SJSA1 (cell line): ENCODE measurements at regions not wholly inside any gene's neighbourhood (a gene's known extent, or its start where the extent isn't known, plus 50 kb on each side); places are given as distances from the start of the nearest gene placed in this dataset.

Source experiments
- DNase-seq, 2 experiments: peaks; one replicate each; pipeline ENCODE4 v3.0.0-alpha.2; 2015 to 2020; ENCODE audit warnings: low spot score in 2 of 2, low read depth in 1 of 2
- H3K27ac ChIP-seq: fragments of 250-450 bp; sonication (Bioruptor Pico); 2 replicates; pipeline ENCODE4 v1.5.1; 2020; ENCODE audit warnings: mild to moderate bottlenecking, moderate library complexity
- H3K27me3 ChIP-seq: fragments of 250-450 bp; sonication (Bioruptor Pico); replicated peaks from 2 replicates; pipeline ENCODE4 v1.5.1; 2020; ENCODE audit warnings: mild to moderate bottlenecking, moderate library complexity
- H3K36me3 ChIP-seq: fragments of 250-450 bp; sonication (Bioruptor Pico); 2 replicates; pipeline ENCODE4 v1.5.1; 2020; ENCODE audit warnings: mild to moderate bottlenecking
- H3K4me1 ChIP-seq: fragments of 250-450 bp; sonication (Bioruptor Pico); replicated peaks from 2 replicates; pipeline ENCODE4 v1.6.1; 2021; ENCODE audit warnings: mild to moderate bottlenecking
- H3K4me3 ChIP-seq: fragments of 250-450 bp; sonication (Bioruptor Pico); 2 replicates; pipeline ENCODE4 v1.5.1; 2020; ENCODE audit warnings: mild to moderate bottlenecking
- H3K9me3 ChIP-seq: fragments of 250-450 bp; sonication (Bioruptor Pico); replicated peaks from 2 replicates; pipeline ENCODE4 v1.5.1; 2020; ENCODE audit warnings: mild to moderate bottlenecking

DNA sequence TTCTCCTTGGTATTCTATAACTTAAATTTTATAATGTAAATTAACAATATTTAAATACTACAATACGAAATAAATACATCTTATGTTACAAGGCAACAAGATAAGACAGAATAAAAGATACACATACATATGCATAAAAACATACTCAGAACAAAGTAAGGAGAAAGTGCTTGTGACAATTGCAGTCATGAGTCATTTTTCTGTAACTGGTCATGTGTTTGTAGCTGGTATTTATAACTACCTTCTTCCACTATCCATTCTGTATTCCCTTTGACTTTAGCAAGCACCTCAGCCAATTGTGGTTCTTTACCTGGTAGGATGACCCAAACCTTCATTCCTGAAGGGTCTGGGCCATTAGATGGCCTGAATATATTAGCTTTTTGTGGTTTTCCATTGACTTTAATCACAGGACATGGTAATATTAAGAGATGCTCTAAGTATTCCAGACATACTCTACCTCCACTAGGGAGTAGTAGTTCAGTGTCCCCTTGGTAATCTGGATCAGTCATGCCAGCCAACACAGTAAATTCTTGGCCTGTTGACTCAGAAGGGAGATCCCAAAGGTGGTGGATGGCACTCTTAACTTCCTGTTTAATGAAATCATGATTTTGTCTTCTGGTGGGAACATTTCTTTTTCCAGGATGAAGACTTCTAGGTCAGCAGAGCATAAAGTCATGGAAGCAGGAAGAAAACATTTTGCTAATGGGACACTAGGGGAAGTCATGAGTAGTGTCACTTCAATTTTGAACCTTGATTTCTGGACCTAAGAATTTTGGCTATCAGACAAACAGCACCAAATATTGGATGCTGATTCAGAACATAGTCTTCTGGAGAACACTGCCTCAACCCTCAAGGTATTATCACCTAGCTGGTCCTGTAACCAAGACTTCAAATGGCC is 733.7 kb upstream of the IGFBP3 start:
- 0 out of 2 replicates have a peak, but pooled peaks cover 3% of the 10 kb centered on the region for H3K4me1 ChIP-seq
- no peak for DNase-seq
- no peaks in the 10 kb centered on the region for H3K27me3 ChIP-seq
- H3K9me3 ChIP-seq, result peaks cover 3% of the 10 kb centered on the region; the same call in 1 of the 2 replicates
- no peak overlapping the region for H3K4me3 ChIP-seq
- no peaks in the 10 kb centered on the region for H3K36me3 ChIP-seq
- H3K27ac ChIP-seq, result no peak overlapping the region

DNA sequence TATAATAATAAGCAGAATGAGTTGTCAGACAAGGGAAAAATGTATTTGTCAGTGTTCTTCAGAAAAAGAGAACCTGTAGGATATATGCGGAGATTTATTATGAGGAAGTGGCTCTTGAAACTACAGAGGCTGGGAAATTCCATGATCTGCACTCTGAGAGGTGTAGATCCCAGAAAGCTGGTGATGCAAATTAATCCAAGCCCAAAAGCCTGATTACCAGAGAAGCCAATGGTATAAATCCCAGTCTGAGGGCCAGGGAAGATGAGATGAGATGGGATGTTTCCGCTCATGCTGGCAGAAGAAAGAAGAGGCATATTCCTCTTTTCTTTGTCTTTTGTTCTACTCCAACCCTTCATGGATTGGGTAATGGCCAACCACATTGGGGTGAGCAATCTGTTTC is 732.8 kb upstream of the IGFBP3 start:
- Histone ChIP-seq H3K4me3 (no peak overlapping the region), H3K9me3 (peaks cover 3% of the 10 kb centered on the region; the same call in 1 of the 2 replicates), H3K4me1 (0 out of 2 replicates have a peak, but pooled peaks cover 3% of the 10 kb centered on the region), H3K27ac (no peak overlapping the region), H3K36me3 (no peaks in the 10 kb centered on the region), H3K27me3 (no peaks in the 10 kb centered on the region)
- no peak for DNase-seq

DNA sequence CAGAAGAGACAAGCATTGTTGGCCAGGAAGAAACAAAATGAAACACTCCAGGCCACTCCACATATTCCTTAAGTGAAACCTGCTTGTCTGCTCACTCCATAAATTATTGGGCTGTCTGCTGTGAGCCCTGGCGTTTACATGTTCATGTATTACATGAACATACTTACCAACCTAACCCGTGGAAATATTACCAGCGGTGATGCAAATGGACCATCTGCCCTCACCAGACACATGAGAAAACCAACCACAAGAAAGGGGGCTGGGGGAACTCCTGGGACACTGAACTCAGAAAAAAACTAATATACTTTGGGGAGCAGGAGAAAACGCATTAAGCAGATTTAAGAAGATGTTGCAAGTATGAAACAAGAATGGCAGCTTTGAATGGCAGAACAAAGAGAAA is 731.2 kb upstream of the IGFBP3 start:
- Histone ChIP-seq H3K4me1 (0 out of 2 replicates have a peak, but pooled peaks cover 3% of the 10 kb centered on the region), H3K36me3 (no peaks in the 10 kb centered on the region), H3K27ac (no peak overlapping the region), H3K4me3 (no peak overlapping the region), H3K9me3 (peaks cover 3% of the 10 kb centered on the region; the same call in 1 of the 2 replicates), H3K27me3 (no peaks in the 10 kb centered on the region)
- DNase-seq, result no peak

DNA sequence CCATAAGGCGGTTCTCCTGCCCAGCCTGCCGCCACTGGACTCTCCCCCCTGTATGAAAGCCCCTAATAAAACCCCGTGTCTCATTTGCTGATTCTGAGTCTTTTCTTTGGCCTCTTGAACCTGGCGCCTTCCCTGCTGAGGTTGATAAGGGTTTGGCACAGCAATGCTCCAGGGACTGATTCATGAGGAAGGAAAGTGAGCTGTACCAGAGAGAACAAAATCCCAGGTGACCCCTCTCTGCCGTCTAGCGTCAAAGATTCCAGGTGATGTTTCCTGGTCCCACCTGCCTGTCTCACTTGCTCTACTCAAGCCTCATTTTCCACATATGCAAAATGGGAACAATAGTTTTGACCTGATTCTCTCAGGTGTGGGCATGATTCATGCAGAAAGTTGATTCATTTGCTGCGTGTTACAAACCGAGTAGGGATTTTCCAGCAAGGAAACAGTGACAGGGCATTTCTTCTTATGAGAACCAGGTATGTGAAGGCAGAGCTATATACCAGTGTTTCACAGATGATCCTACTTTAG is 730.6 kb upstream of the IGFBP3 start:
- no peak for DNase-seq
- Histone ChIP-seq H3K27ac (no peak overlapping the region), H3K36me3 (no peaks in the 10 kb centered on the region), H3K9me3 (peaks cover 3% of the 10 kb centered on the region; the same call in 1 of the 2 replicates), H3K4me1 (0 out of 2 replicates have a peak, but pooled peaks cover 3% of the 10 kb centered on the region), H3K27me3 (no peaks in the 10 kb centered on the region), H3K4me3 (no peak overlapping the region)

DNA sequence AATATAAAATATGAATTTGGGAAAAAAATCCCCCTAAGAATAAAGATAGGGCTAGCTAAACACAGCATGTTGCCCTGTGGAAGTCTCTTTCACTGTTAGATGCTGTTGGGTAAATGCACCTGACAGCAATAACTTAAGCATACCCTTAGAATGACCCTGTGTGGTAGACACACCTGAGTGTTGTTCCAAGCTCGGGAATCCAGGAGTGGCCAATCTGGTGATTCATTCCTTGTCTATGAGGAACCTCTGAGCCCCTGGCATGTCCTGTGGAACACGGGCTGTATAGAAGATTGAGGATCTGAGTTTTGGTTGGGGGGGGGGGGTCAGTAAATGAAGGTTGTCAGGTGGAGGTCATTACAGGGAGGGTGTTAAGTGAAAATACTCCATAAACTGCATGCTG is 730.0 kb upstream of the IGFBP3 start:
- 0 out of 2 replicates have a peak, but pooled peaks cover 3% of the 10 kb centered on the region for H3K4me1 ChIP-seq
- no peak for DNase-seq

DNA sequence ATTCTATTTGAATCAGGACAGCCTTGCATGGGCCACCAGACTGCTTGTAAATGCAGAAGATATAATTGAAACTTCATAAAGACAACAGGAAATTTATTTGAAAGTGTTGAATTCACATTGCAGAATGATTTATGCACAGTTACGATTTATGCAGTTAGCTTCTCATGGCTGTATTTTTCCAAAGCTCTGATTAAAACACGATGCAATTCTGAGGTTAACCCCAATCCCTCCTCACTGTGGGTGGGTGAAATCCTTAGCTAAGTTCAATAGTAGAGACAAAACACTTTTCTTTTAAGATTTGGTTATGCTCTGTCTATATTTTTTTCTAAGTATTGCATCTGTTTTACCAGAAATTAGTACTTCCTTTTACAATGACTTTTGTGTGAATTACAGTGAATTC is 728.8 kb upstream of the IGFBP3 start:
- Histone ChIP-seq H3K9me3 (no peaks in the 10 kb centered on the region), H3K4me3 (no peak overlapping the region), H3K4me1 (0 out of 2 replicates have a peak, but pooled peaks cover 3% of the 10 kb centered on the region), H3K27me3 (no peaks in the 10 kb centered on the region), H3K36me3 (no peaks in the 10 kb centered on the region), H3K27ac (no peak overlapping the region)
- DNase-seq, result no peak

More for the DNA sequence above, 730.0 kb upstream of the IGFBP3 start:
- Histone ChIP-seq H3K27me3 (no peaks in the 10 kb centered on the region), H3K4me3 (no peak overlapping the region), H3K36me3 (no peaks in the 10 kb centered on the region), H3K27ac (no peak overlapping the region), H3K9me3 (peaks cover 3% of the 10 kb centered on the region; the same call in 1 of the 2 replicates)

DNA sequence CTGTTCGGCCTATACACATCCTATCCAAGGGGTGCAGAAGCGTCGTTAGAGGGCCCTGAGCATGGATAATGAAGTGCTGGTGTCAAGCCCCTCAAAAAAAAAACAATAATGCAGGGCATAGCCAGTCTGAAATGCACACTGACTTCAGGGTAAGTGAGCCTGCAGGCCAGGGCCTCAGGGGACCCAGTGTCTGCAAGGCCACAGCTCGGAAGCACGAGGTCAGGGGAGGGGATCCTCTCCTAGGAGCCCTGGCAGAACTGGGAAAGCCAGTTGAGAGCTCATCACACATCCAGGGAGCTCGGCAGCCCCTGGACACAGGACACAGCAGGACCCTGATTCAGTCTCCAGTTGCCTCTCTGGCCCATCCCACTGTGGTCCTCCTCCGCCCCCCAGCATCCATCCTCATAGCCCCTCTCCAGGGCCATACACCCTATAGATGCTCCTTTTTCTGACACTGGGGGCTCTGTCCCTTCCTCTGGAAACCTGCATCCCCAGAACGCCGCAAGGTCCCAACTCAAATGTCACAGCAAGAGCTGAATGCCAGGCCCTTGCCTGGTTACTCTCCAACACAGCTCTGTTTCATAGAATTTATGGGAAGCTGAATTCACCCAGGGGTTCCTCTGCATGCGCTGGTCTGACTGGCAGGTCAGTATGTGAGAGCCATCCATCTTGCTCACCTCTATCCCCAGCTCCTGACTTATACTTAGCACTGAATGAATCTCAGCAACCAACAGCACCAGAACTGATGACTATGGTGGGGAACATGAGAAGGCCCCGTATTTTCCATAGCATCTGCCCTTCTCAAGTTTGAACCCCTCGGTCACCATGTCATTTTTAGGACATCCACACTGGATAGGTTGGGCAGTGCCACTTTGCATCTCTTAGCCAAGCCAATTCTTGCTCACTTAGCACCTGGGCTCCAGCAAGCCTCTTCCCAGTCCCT is 717.0 kb upstream of the IGFBP3 start:
- no peak for DNase-seq
- Histone ChIP-seq H3K9me3 (no peaks in the 10 kb centered on the region), H3K27me3 (no peaks in the 10 kb centered on the region), H3K27ac (no peak overlapping the region), H3K4me1 (no peaks in the 10 kb centered on the region), H3K36me3 (no peaks in the 10 kb centered on the region), H3K4me3 (no peak overlapping the region)

DNA sequence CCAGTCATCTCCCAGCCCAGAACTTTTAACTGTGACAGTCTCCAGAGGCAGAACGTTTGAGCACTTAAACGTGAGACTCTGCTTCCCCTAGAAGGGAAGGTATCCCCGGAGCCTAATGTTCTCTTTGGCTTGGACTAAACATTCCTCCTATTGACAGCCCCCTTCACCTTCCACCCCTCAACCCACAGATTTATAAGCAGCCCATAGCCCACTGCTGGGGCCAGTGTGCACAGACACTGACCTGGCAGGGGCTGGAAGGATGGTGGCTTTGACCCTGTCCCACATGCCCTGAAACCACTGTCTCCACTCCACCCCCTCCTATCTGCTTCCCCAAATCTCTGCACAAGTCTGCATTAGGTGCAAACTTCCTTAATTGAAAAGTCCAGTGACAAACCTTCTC is 715.0 kb upstream of the IGFBP3 start:
- Histone ChIP-seq H3K4me1 (no peaks in the 10 kb centered on the region), H3K36me3 (no peaks in the 10 kb centered on the region), H3K9me3 (no peaks in the 10 kb centered on the region), H3K27me3 (no peaks in the 10 kb centered on the region), H3K4me3 (no peak overlapping the region), H3K27ac (no peak overlapping the region)
- DNase-seq, result no peak

DNA sequence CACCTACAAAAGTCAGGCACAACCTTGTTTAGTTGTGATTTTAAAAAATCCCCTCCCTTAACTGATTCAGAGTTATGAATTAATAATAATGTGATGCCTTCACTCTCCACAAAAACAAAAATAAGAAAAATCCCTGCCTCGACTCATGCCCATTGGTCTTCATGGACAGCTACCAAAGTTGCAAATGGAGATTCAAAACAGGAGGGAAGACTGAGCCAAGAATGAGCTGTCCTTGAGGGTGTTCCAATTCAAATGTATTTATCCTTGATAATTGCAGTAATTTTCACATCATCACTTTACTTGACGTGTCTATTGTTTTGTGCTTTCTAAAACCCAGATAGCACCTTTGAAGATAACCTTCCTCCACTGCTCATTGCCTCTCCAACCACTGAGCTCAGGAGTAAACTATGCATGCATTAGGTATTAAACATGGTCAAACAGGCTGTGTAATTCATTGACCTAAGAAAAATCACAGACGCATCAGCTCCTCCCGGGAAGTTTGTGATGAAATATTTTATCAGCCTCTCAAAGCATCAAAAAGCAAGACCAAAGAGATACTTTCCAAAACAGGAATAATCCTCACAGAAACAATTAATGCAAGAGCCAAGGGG is 712.7 kb upstream of the IGFBP3 start:
- Histone ChIP-seq H3K36me3 (no peaks in the 10 kb centered on the region), H3K27ac (no peak overlapping the region), H3K4me1 (no peaks in the 10 kb centered on the region), H3K4me3 (no peak overlapping the region), H3K9me3 (no peaks in the 10 kb centered on the region), H3K27me3 (no peaks in the 10 kb centered on the region)
- no peak for DNase-seq

DNA sequence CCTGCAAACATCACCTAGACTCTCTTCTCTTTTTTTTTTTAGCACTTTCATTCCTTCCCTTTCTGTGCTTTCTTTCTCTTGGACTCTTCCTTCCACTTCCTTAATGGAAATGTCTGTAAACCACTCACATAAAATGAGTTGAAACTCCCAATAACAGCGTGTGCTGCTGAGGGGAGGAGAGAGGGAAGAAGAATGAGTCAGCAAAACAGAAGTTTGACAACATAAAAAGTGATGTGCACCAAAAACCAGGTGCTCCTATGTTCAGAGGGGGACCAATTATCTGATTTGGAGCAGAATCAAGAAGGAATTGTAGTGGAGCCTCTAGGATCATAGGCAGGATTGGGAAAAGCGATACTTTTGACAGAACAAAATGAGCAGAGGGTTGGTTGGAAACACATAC is 712.1 kb upstream of the IGFBP3 start:
- Histone ChIP-seq H3K27ac (no peak overlapping the region), H3K36me3 (no peaks in the 10 kb centered on the region), H3K4me3 (no peak overlapping the region), H3K9me3 (no peaks in the 10 kb centered on the region), H3K4me1 (no peaks in the 10 kb centered on the region), H3K27me3 (no peaks in the 10 kb centered on the region)
- DNase-seq, result no peak

DNA sequence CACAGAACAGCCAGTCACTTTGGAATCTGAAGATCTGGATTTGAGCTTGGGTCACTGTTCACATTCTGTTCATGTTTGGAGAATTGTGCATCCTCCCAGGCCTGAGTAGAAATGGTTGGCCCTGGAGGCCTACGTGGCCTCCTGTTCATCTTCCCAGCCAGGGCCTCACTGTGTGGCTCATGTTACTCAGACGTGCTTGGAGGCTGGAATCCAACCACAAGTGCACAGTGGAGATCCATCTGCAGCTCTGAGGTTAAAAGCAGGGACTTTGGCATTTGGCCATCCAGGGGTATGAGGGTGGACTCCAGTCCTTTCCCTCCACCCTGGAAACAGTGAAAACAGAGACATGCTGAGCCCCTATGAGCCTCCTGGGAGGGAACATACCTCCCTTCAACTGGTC is 709.0 kb upstream of the IGFBP3 start:
- Histone ChIP-seq H3K9me3 (no peaks in the 10 kb centered on the region), H3K4me1 (no peaks in the 10 kb centered on the region), H3K4me3 (no peak overlapping the region), H3K36me3 (no peaks in the 10 kb centered on the region), H3K27me3 (no peaks in the 10 kb centered on the region), H3K27ac (no peak overlapping the region)
- DNase-seq, result no peak

DNA sequence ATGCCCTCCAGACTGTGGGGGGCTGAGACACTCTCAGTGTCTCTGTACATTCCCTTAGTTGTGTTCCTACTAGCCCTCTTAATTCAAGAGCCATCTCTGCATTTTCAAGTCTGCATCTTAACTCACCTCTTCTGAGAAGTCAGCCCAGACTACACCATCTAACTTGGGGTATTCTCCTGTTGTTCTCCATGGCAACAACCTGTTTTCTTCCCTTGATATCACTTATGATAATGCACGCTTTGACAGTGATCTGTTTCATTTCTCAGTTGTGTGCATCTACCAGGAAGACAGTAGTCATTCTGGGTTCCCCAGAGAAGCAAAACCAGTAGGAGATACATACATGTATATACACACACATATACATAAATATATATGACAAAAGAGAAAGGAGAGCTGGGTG is 707.3 kb upstream of the IGFBP3 start:
- Histone ChIP-seq H3K36me3 (no peaks in the 10 kb centered on the region), H3K27ac (no peak overlapping the region), H3K9me3 (no peaks in the 10 kb centered on the region), H3K4me3 (no peak overlapping the region), H3K27me3 (no peaks in the 10 kb centered on the region), H3K4me1 (no peaks in the 10 kb centered on the region)
- DNase-seq, result no peak

DNA sequence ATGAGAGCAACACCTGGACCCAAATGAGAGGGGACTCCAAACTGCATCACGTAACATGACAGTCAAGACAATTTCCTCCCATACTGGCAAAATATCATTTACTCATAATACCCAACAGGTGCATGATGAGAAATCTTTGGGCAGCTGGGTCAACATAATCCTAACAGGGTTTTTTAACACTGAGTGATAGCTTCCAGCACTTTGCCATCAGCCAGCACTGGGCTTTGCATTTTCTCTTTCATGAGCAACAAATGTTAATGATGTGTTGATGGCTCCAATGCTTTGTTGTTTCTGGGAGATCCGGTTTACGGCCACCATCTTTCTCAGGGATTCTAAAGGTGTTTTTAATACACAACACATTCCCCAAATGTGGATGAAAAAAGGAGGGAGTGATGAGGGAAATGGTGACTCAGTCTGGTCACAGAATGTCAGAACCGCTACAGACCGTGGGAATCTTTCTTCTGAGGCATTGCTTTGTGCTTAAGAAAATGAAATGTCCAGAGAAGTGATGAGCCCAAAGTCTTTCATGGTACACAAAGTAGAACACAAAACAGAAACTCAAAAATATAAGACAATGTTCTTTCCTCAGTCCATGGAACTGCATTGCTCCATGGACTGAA is 705.7 kb upstream of the IGFBP3 start:
- DNase-seq, result no peak

More for the DNA sequence above, 705.7 kb upstream of the IGFBP3 start:
- Histone ChIP-seq H3K27ac (no peak overlapping the region), H3K4me3 (no peak overlapping the region), H3K36me3 (no peaks in the 10 kb centered on the region), H3K27me3 (no peaks in the 10 kb centered on the region), H3K9me3 (no peaks in the 10 kb centered on the region), H3K4me1 (no peaks in the 10 kb centered on the region)
